ENCODE measurements at regions not wholly inside any gene's neighbourhood (a gene's known extent, or its start where the extent isn't known, plus 50 kb on each side); places are given as distances from the start of the nearest gene placed in this dataset.

GRCh38 chr20:52888096-52888495, 84.1 kb upstream of the TSHZ2 start:
- no peaks in the 10 kb centered on the region for H3K9me3 Mint-ChIP-seq
- no peaks in the 10 kb centered on the region for H3K36me3 Mint-ChIP-seq (ENCODE audit: low read depth)
- ATAC-seq (replicated peaks) = no peak
- no peaks in the 10 kb centered on the region for H3K4me1 Mint-ChIP-seq
- H3K27me3 Mint-ChIP-seq = peaks cover 8% of the 10 kb centered on the region
- no peak overlapping the region for H3K4me3 Mint-ChIP-seq
- H3K27ac Mint-ChIP-seq = no peak overlapping the region

- H3K27ac Mint-ChIP-seq = no peak overlapping the region
- no peaks in the 10 kb centered on the region for H3K36me3 Mint-ChIP-seq (ENCODE audit: low read depth)
- no peaks in the 10 kb centered on the region for H3K4me1 Mint-ChIP-seq
- H3K4me3 Mint-ChIP-seq = no peak overlapping the region
- ATAC-seq (replicated peaks) = no peak
- H3K9me3 Mint-ChIP-seq = no peaks in the 10 kb centered on the region
- H3K27me3 Mint-ChIP-seq = no peaks in the 10 kb centered on the region
Observed at GRCh38 chr20:52880997-52881396, 91.2 kb upstream of the TSHZ2 start.

GRCh38 chr20:52880259-52880658, 91.9 kb upstream of the TSHZ2 start:
- ATAC-seq (replicated peaks) = no peak
- H3K27me3 Mint-ChIP-seq = no peaks in the 10 kb centered on the region
- no peak overlapping the region for H3K4me3 Mint-ChIP-seq
- no peak overlapping the region for H3K27ac Mint-ChIP-seq
- no peaks in the 10 kb centered on the region for H3K9me3 Mint-ChIP-seq
- no peaks in the 10 kb centered on the region for H3K36me3 Mint-ChIP-seq (ENCODE audit: low read depth)
- H3K4me1 Mint-ChIP-seq = no peaks in the 10 kb centered on the region

- H3K27ac Mint-ChIP-seq = no peak overlapping the region
- no peaks in the 10 kb centered on the region for H3K27me3 Mint-ChIP-seq
- no peaks in the 10 kb centered on the region for H3K9me3 Mint-ChIP-seq
- ATAC-seq (replicated peaks) = no peak
- no peak overlapping the region for H3K4me3 Mint-ChIP-seq
- H3K4me1 Mint-ChIP-seq = peaks cover 5% of the 10 kb centered on the region
- no peaks in the 10 kb centered on the region for H3K36me3 Mint-ChIP-seq (ENCODE audit: low read depth)
Observed at GRCh38 chr20:52874241-52874640, 97.9 kb upstream of the TSHZ2 start.

- peak; percentile 92 for ATAC-seq (replicated peaks)
- peak overlapping the region; percentile 45 for H3K27ac Mint-ChIP-seq
- peaks cover 6% of the 10 kb centered on the region for H3K4me1 Mint-ChIP-seq
Observed at GRCh38 chr20:52869698-52870501, 102.3 kb upstream of the TSHZ2 start.

GRCh38 chr20:52869276-52869675, 102.9 kb upstream of the TSHZ2 start:
- peaks cover 10% of the 10 kb centered on the region for H3K4me1 Mint-ChIP-seq
- peaks cover 3% of the 10 kb centered on the region for H3K9me3 Mint-ChIP-seq
- peaks cover 3% of the 10 kb centered on the region for H3K27me3 Mint-ChIP-seq
- H3K4me3 Mint-ChIP-seq = no peak overlapping the region
- no peaks in the 10 kb centered on the region for H3K36me3 Mint-ChIP-seq (ENCODE audit: low read depth)
- ATAC-seq (replicated peaks) = no peak
- H3K27ac Mint-ChIP-seq = no peak overlapping the region

More at GRCh38 chr20:52869698-52870501, 102.3 kb upstream of the TSHZ2 start:
- H3K9me3 Mint-ChIP-seq = peaks cover 3% of the 10 kb centered on the region
- H3K4me3 Mint-ChIP-seq = peak overlapping the region; percentile 3
- peaks cover 3% of the 10 kb centered on the region for H3K27me3 Mint-ChIP-seq
- H3K36me3 Mint-ChIP-seq (ENCODE audit: low read depth) = no peaks in the 10 kb centered on the region

GRCh38 chr20:52867305-52867704, 104.9 kb upstream of the TSHZ2 start:
- Mint-ChIP-seq H3K9me3 (peaks cover 3% of the 10 kb centered on the region), H3K36me3 (ENCODE audit: low read depth) (no peaks in the 10 kb centered on the region), H3K27me3 (peaks cover 3% of the 10 kb centered on the region), H3K4me1 (peaks cover 10% of the 10 kb centered on the region), H3K27ac (no peak overlapping the region), H3K4me3 (no peak overlapping the region)
- no peak for ATAC-seq (replicated peaks)

GRCh38 chr20:52864916-52865605, 107.1 kb upstream of the TSHZ2 start:
- no peaks in the 10 kb centered on the region for H3K36me3 Mint-ChIP-seq (ENCODE audit: low read depth)
- no peak overlapping the region for H3K4me3 Mint-ChIP-seq
- peaks cover 3% of the 10 kb centered on the region for H3K9me3 Mint-ChIP-seq
- peaks cover 10% of the 10 kb centered on the region for H3K4me1 Mint-ChIP-seq
- ATAC-seq (replicated peaks) = no peak
- no peak overlapping the region for H3K27ac Mint-ChIP-seq
- H3K27me3 Mint-ChIP-seq = peaks cover 6% of the 10 kb centered on the region

GRCh38 chr20:52859156-52859876, 112.8 kb upstream of the TSHZ2 start:
- Mint-ChIP-seq H3K36me3 (ENCODE audit: low read depth) (no peaks in the 10 kb centered on the region), H3K9me3 (peaks cover 4% of the 10 kb centered on the region), H3K4me1 (no peaks in the 10 kb centered on the region), H3K27ac (no peak overlapping the region), H3K4me3 (no peak overlapping the region), H3K27me3 (peaks cover 14% of the 10 kb centered on the region)
- no peak for ATAC-seq (replicated peaks)

GRCh38 chr20:52852714-52853113, 119.4 kb upstream of the TSHZ2 start:
- no peaks in the 10 kb centered on the region for H3K27me3 Mint-ChIP-seq
- H3K36me3 Mint-ChIP-seq (ENCODE audit: low read depth) = no peaks in the 10 kb centered on the region
- no peak overlapping the region for H3K4me3 Mint-ChIP-seq
- ATAC-seq (replicated peaks) = no peak
- no peaks in the 10 kb centered on the region for H3K4me1 Mint-ChIP-seq
- peaks cover 4% of the 10 kb centered on the region for H3K9me3 Mint-ChIP-seq
- H3K27ac Mint-ChIP-seq = no peak overlapping the region

GRCh38 chr20:52847731-52848359, 124.3 kb upstream of the TSHZ2 start:
- ATAC-seq (replicated peaks) = no peak
- peaks cover 11% of the 10 kb centered on the region for H3K27me3 Mint-ChIP-seq

GRCh38 chr20:52847029-52847660, 125.0 kb upstream of the TSHZ2 start:
- Mint-ChIP-seq H3K27ac (no peak overlapping the region), H3K4me3 (no peak overlapping the region), H3K9me3 (no peaks in the 10 kb centered on the region), H3K4me1 (no peaks in the 10 kb centered on the region), H3K36me3 (ENCODE audit: low read depth) (no peaks in the 10 kb centered on the region), H3K27me3 (peaks cover 11% of the 10 kb centered on the region)
- ATAC-seq (replicated peaks) = no peak

More at GRCh38 chr20:52847731-52848359, 124.3 kb upstream of the TSHZ2 start:
- H3K27ac Mint-ChIP-seq = no peak overlapping the region
- no peaks in the 10 kb centered on the region for H3K36me3 Mint-ChIP-seq (ENCODE audit: low read depth)
- no peak overlapping the region for H3K4me3 Mint-ChIP-seq
- no peaks in the 10 kb centered on the region for H3K9me3 Mint-ChIP-seq
- H3K4me1 Mint-ChIP-seq = no peaks in the 10 kb centered on the region

- no peaks in the 10 kb centered on the region for H3K4me1 Mint-ChIP-seq
- ATAC-seq (replicated peaks) = no peak
- no peaks in the 10 kb centered on the region for H3K36me3 Mint-ChIP-seq (ENCODE audit: low read depth)
- H3K4me3 Mint-ChIP-seq = no peak overlapping the region
- H3K9me3 Mint-ChIP-seq = no peaks in the 10 kb centered on the region
- H3K27ac Mint-ChIP-seq = no peak overlapping the region
- peaks cover 11% of the 10 kb centered on the region for H3K27me3 Mint-ChIP-seq
Observed at GRCh38 chr20:52845044-52845443, 127.1 kb upstream of the TSHZ2 start.

GRCh38 chr20:52843425-52843824, 128.7 kb upstream of the TSHZ2 start:
- ATAC-seq (replicated peaks) = no peak
- H3K27me3 Mint-ChIP-seq = peaks cover 11% of the 10 kb centered on the region

More at GRCh38 chr20:52843425-52843824, 128.7 kb upstream of the TSHZ2 start:
- no peaks in the 10 kb centered on the region for H3K4me1 Mint-ChIP-seq
- H3K36me3 Mint-ChIP-seq (ENCODE audit: low read depth) = no peaks in the 10 kb centered on the region
- no peak overlapping the region for H3K4me3 Mint-ChIP-seq
- H3K27ac Mint-ChIP-seq = no peak overlapping the region
- no peaks in the 10 kb centered on the region for H3K9me3 Mint-ChIP-seq
